Gastroesophageal sphincter (tissue), 4 donors: ENCODE measurements at regions not wholly inside any gene's neighbourhood (a gene's known extent, or its start where the extent isn't known, plus 50 kb on each side); places are given as distances from the start of the nearest gene placed in this dataset.

Experiments
- ATAC-seq: fragments of 150-250 bp; one replicate; pipeline ENCODE4 v1.9.1; 2016; ENCODE audit warnings: mild to moderate bottlenecking, moderate library complexity
- H3K27ac ChIP-seq, 4 donors: fragments of 200-600 bp; sonication (generic) in 3 of 4; 1 replicate in 3 of 4; 2 replicates in 1 of 4; pipeline ENCODE4 v1.5.1; 2016 to 2019
- H3K27me3 ChIP-seq: fragments of 200-600 bp; sonication (generic); one replicate; pipeline ENCODE4 v1.5.1; 2019
- H3K36me3 ChIP-seq, 2 donors: fragments of 200-600 bp; sonication (generic); one replicate each; pipeline ENCODE4 v1.5.1; 2019; ENCODE audit warnings: control low read depth in 1 of 2
- H3K4me1 ChIP-seq, 3 donors: fragments of 200-600 bp; sonication (generic); 1 replicate in 2 of 3; 2 replicates in 1 of 3; pipeline ENCODE4 v1.5.1; 2016 to 2019; ENCODE audit warnings: control low read depth in 2 of 3
- H3K4me3 ChIP-seq, 2 donors: fragments of 200-600 bp; sonication (generic); one replicate each; pipeline ENCODE4 v1.5.1; 2019; ENCODE audit warnings: mild to moderate bottlenecking in 1 of 2, moderate library complexity in 1 of 2
- H3K9me3 ChIP-seq, 3 donors: fragments of 200-600 bp; sonication (generic); one replicate each; pipeline ENCODE4 v1.5.1; 2017 to 2019; ENCODE audit warnings: control low read depth in 2 of 3
- CTCF ChIP-seq, 4 experiments: fragments of 200-600 bp in 2 of 4; fragments of 450-650 bp in 2 of 4; sonication (generic) in 1 of 4; IDR thresholded peaks; one replicate each; pipeline ENCODE4 v1.5.1; 2017 to 2019; ENCODE audit warnings: antibody characterized with exemption in 4 of 4, mild to moderate bottlenecking in 2 of 4, moderate library complexity in 2 of 4
- EP300 ChIP-seq: sonication (generic); formaldehyde crosslinking; IDR thresholded peaks from one replicate; pipeline ENCODE4 v1.6.1; 2017; ENCODE audit warnings: antibody characterized with exemption, mild to moderate bottlenecking
- POLR2A ChIP-seq, 2 donors: fragments of 450-650 bp; IDR thresholded peaks; one replicate each; pipeline ENCODE4 v1.6.1; 2017; ENCODE audit warnings: antibody characterized with exemption in 2 of 2, mild to moderate bottlenecking in 2 of 2, moderate library complexity in 1 of 2
- POLR2AphosphoS5 ChIP-seq: sonication (generic); formaldehyde crosslinking; IDR thresholded peaks from one replicate; pipeline ENCODE4 v1.6.1; 2017; ENCODE audit warnings: antibody characterized with exemption
- WGBS, 2 donors: methylation state at CpG; one replicate each; pipeline ENCODE4 v1.1.5; 2018; ENCODE audit warnings: low coverage in 1 of 2; 5-methylcytosine and 5-hydroxymethylcytosine counted together

- Histone ChIP-seq H3K4me3 (no peak overlapping the region), H3K36me3 (no peaks in the 10 kb centered on the region), H3K27ac (no peak overlapping the region), H3K9me3 (no peaks in the 10 kb centered on the region), H3K4me1 (no peaks in the 10 kb centered on the region), H3K27me3 (peaks cover 34% of the 10 kb centered on the region)
- TF ChIP-seq POLR2A (IDR thresholded peaks at IDR 0.05) (no peak), EP300 (no peak), POLR2AphosphoS5 (no peak), CTCF (IDR thresholded peaks at IDR 0.05) (no peak)
- 83 to 92% methylated on average over 4 to 7 of the region's 15 CpGs for WGBS, 2 donors
- ATAC-seq = no peak
Observed at GRCh38 chr5:3177338-3177737, 418.3 kb upstream of the IRX1 start.

GRCh38 chr5:3175416-3175815, 420.2 kb upstream of the IRX1 start:
- no peaks in the 10 kb centered on the region for H3K4me1 ChIP-seq

GRCh38 chr5:3167473-3167872, 416.0 kb upstream of the IRX2 start:
- no peak overlapping the region for H3K4me3 ChIP-seq
- H3K9me3 ChIP-seq = peaks cover 0 to 26% (median 0%) of the 10 kb centered on the region in 3 donors
- TF ChIP-seq POLR2A (IDR thresholded peaks at IDR 0.05) = no peak
- TF ChIP-seq EP300 = no peak
- TF ChIP-seq POLR2AphosphoS5 = no peak
- no peak for TF ChIP-seq CTCF (IDR thresholded peaks at IDR 0.05)
- H3K36me3 ChIP-seq = no peaks in the 10 kb centered on the region
- ATAC-seq = no peak
- no peaks in the 10 kb centered on the region for H3K27me3 ChIP-seq
- no peaks in the 10 kb centered on the region for H3K4me1 ChIP-seq
- H3K27ac ChIP-seq = no peak overlapping the region

More at GRCh38 chr5:3175416-3175815, 420.2 kb upstream of the IRX1 start:
- Histone ChIP-seq H3K27me3 (peaks cover 21% of the 10 kb centered on the region), H3K9me3 (no peaks in the 10 kb centered on the region), H3K27ac (no peak overlapping the region), H3K36me3 (no peaks in the 10 kb centered on the region), H3K4me3 (no peak overlapping the region)
- no peak for TF ChIP-seq EP300
- TF ChIP-seq CTCF (IDR thresholded peaks at IDR 0.05) = no peak
- TF ChIP-seq POLR2AphosphoS5 = no peak
- TF ChIP-seq POLR2A (IDR thresholded peaks at IDR 0.05) = no peak
- 82 to 93% methylated on average over 7 of the region's 7 CpGs for WGBS, 2 donors
- ATAC-seq = no peak

- Histone ChIP-seq H3K9me3 (peaks cover 0 to 20% (median 0%) of the 10 kb centered on the region in 3 donors), H3K4me1 (no peaks in the 10 kb centered on the region), H3K4me3 (no peak overlapping the region), H3K27ac (no peak overlapping the region), H3K36me3 (no peaks in the 10 kb centered on the region), H3K27me3 (peaks cover 9% of the 10 kb centered on the region)
- TF ChIP-seq EP300 = no peak
- no peak for TF ChIP-seq POLR2AphosphoS5
- no peak for TF ChIP-seq CTCF (IDR thresholded peaks at IDR 0.05)
- no peak for TF ChIP-seq POLR2A (IDR thresholded peaks at IDR 0.05)
- 70 to 83% methylated on average over 2 to 3 of the region's 6 CpGs for WGBS, 2 donors
- no peak for ATAC-seq
Observed at GRCh38 chr5:3163626-3164025, 412.1 kb upstream of the IRX2 start.

- 50 to 73% methylated on average over 2 to 6 of the region's 8 CpGs for WGBS, 2 donors
- H3K4me3 ChIP-seq = no peak overlapping the region
- no peaks in the 10 kb centered on the region for H3K4me1 ChIP-seq
- H3K36me3 ChIP-seq = no peaks in the 10 kb centered on the region
- peaks cover 11% of the 10 kb centered on the region for H3K27me3 ChIP-seq
- no peak for ATAC-seq
- peaks cover 0 to 5% (median 0%) of the 10 kb centered on the region in 3 donors for H3K9me3 ChIP-seq
- H3K27ac ChIP-seq = no peak overlapping the region
- no peak for TF ChIP-seq POLR2AphosphoS5
Observed at GRCh38 chr5:3161672-3162071, 410.2 kb upstream of the IRX2 start.

- no peak overlapping the region for H3K4me3 ChIP-seq
Observed at GRCh38 chr5:3157214-3157613, 405.7 kb upstream of the IRX2 start.

More at GRCh38 chr5:3157214-3157613, 405.7 kb upstream of the IRX2 start:
- H3K36me3 ChIP-seq = no peaks in the 10 kb centered on the region
- H3K27ac ChIP-seq = no peak overlapping the region
- H3K27me3 ChIP-seq = peaks cover 19% of the 10 kb centered on the region
- peaks cover 0 to 2% (median 0%) of the 10 kb centered on the region in 3 donors for H3K9me3 ChIP-seq
- H3K4me1 ChIP-seq = no peaks in the 10 kb centered on the region
- WGBS, 2 donors = 51 to 70% methylated on average over 4 of the region's 4 CpGs
- ATAC-seq = no peak
- TF ChIP-seq EP300 (no peak), CTCF (IDR thresholded peaks at IDR 0.05) (no peak), POLR2AphosphoS5 (no peak), POLR2A (IDR thresholded peaks at IDR 0.05) (no peak)
